SU-DHL-6 (cell line): ENCODE measurements at regions not wholly inside any gene's neighbourhood (a gene's known extent, or its start where the extent isn't known, plus 50 kb on each side); places are given as distances from the start of the nearest gene placed in this dataset.

Source experiments
- H2AFZ ChIP-seq: fragments of 200-600 bp; sonication (generic); 2 replicates; pipeline ENCODE4 v1.6.1; 2014; ENCODE audit warnings: low read depth, mild to moderate bottlenecking, moderate library complexity, mixed read lengths, antibody characterized with exemption, low read length; ENCODE audit not compliant: severe bottlenecking
- H3F3A ChIP-seq: fragments of 200-600 bp; shearing (Covaris generic); 2 replicates; pipeline ENCODE4 v1.6.0; 2016; ENCODE audit warnings: antibody characterized with exemption, mild to moderate bottlenecking; ENCODE audit not compliant: insufficient read depth
- H3K27ac ChIP-seq: fragments of 200-600 bp; sonication (generic); 2 replicates; pipeline ENCODE4 v1.5.1; 2016; ENCODE audit warnings: low read depth, mild to moderate bottlenecking, low read length, moderate library complexity, mixed read lengths
- H3K27me3 ChIP-seq: fragments of 200-600 bp; sonication (generic), shearing (Covaris generic); 2 replicates; pipeline ENCODE4 v1.6.0; 2014; ENCODE audit warnings: mild to moderate bottlenecking, low read length
- H3K36me3 ChIP-seq: fragments of 200-600 bp; sonication (generic); 2 replicates; pipeline ENCODE4 v1.6.1; 2014; ENCODE audit warnings: mild to moderate bottlenecking, low read length, mixed read lengths
- H3K4me2 ChIP-seq: fragments of 300-600, 200-600 bp; shearing (Covaris generic), sonication (generic); 2 replicates; pipeline ENCODE4 v1.6.0; 2014; ENCODE audit warnings: low read length, low read depth, mild to moderate bottlenecking; ENCODE audit not compliant: poor library complexity, severe bottlenecking
- H3K4me3 ChIP-seq: fragments of 200-600 bp; sonication (generic); 2 replicates; pipeline ENCODE4 v1.5.1; 2014; ENCODE audit warnings: antibody characterized with exemption, low read length, mild to moderate bottlenecking, mixed read lengths; ENCODE audit not compliant: insufficient read depth, poor library complexity, severe bottlenecking
- H3K79me2 ChIP-seq: fragments of 200-600 bp; sonication (generic); 2 replicates; pipeline ENCODE4 v1.6.1; 2014; ENCODE audit warnings: mild to moderate bottlenecking, low read length, moderate library complexity; ENCODE audit not compliant: insufficient read depth
- H3K9ac ChIP-seq: fragments of 200-600 bp; sonication (generic); 2 replicates; pipeline ENCODE4 v1.7.0; 2014; ENCODE audit warnings: mild to moderate bottlenecking, low read length
- H3K9me2 ChIP-seq: fragments of 200-600 bp; sonication (generic); replicated peaks from 2 replicates; pipeline ENCODE4 v1.6.1; 2014; ENCODE audit warnings: low read length; ENCODE audit not compliant: insufficient read depth
- H3K9me3 ChIP-seq: fragments of 200-600 bp; sonication (generic); 2 replicates; pipeline ENCODE4 v1.6.1; 2014; ENCODE audit warnings: low read length, mixed read lengths; ENCODE audit not compliant: insufficient read depth
- H4K20me1 ChIP-seq: fragments of 200-600 bp; sonication (generic); 2 replicates; pipeline ENCODE4 v1.6.1; 2014; ENCODE audit warnings: low read depth, mild to moderate bottlenecking, antibody characterized with exemption, low read length, moderate library complexity, mixed read lengths
- EZH2phosphoT487 ChIP-seq: fragments of 200-600 bp; sonication (generic), shearing (Covaris generic); conservative IDR thresholded peaks from 2 replicates; pipeline ENCODE4 v1.6.1; 2018; ENCODE audit warnings: mild to moderate bottlenecking, antibody characterized with exemption, low read length, moderate library complexity, mixed read lengths
- TF ChIP-seq, protein P1 (sequence below): fragments of 200-600 bp; sonication (generic); IDR thresholded peaks from one replicate; pipeline ENCODE4 v1.5.1; 2017; ENCODE audit warnings: antibody characterized with exemption, mild to moderate bottlenecking, low read length, moderate library complexity; ENCODE audit not compliant: insufficient read depth, poor library complexity, severe bottlenecking

DNA sequence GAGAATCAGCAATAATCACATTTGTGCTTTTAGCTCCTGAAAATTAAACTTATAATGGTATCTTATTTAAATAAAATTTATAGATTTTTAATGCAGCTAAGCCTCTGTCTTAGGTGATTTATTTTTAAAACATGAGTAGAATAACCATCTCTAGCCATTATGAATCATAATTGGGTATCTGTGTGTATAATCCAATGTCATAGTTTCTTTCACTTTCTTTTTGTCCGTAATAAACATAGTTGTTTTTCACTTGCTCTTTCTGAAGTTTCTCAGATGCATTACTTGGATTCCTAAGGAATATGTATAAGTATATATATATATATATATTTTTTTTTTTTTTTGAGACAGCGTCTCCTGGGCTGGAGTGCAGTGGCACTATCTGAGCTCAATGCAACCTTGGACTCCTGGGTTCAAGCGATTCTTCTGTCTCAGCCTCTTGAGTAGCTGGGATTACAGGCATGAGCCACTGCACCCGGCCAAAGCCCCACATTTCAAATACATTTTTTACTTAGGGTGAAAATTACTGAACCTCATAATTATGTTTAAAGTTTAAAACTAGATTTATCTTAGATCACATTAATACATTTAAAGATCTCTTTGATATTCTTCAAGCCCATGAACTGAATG, 377.1 kb downstream of the PRDM9 start:
- Histone ChIP-seq H3K27ac (no peak overlapping the region), H3K9ac (no peak overlapping the region), H3K79me2 (no peaks in the 10 kb centered on the region), H3K4me2 (peak overlapping the region; percentile 41), H3K4me3 (no peak overlapping the region), H3F3A (no peaks in the 10 kb centered on the region), H3K9me2 (no peaks in the 10 kb centered on the region), H3K36me3 (no peaks in the 10 kb centered on the region), H2AFZ (peak overlapping the region; percentile 68), H3K9me3 (no peaks in the 10 kb centered on the region), H3K27me3 (no peaks in the 10 kb centered on the region), H4K20me1 (no peaks in the 10 kb centered on the region)
- TF ChIP-seq, protein P1, sequence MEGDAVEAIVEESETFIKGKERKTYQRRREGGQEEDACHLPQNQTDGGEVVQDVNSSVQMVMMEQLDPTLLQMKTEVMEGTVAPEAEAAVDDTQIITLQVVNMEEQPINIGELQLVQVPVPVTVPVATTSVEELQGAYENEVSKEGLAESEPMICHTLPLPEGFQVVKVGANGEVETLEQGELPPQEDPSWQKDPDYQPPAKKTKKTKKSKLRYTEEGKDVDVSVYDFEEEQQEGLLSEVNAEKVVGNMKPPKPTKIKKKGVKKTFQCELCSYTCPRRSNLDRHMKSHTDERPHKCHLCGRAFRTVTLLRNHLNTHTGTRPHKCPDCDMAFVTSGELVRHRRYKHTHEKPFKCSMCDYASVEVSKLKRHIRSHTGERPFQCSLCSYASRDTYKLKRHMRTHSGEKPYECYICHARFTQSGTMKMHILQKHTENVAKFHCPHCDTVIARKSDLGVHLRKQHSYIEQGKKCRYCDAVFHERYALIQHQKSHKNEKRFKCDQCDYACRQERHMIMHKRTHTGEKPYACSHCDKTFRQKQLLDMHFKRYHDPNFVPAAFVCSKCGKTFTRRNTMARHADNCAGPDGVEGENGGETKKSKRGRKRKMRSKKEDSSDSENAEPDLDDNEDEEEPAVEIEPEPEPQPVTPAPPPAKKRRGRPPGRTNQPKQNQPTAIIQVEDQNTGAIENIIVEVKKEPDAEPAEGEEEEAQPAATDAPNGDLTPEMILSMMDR: no peak
- TF ChIP-seq EZH2phosphoT487: no peak

- TF ChIP-seq EZH2phosphoT487: no peak
- TF ChIP-seq, protein P1: no peak
- Histone ChIP-seq H3K4me3 (no peak overlapping the region), H3K9me3 (peaks cover 13% of the 10 kb centered on the region; the same call in 1 of the 2 replicates), H3K79me2 (no peaks in the 10 kb centered on the region), H3F3A (no peaks in the 10 kb centered on the region), H3K4me2 (no peak overlapping the region), H3K9me2 (no peaks in the 10 kb centered on the region), H3K9ac (no peak overlapping the region), H4K20me1 (no peaks in the 10 kb centered on the region), H3K27me3 (no peaks in the 10 kb centered on the region), H2AFZ (no peak overlapping the region), H3K27ac (no peak overlapping the region), H3K36me3 (no peaks in the 10 kb centered on the region)
Measured at GRCh38 chr5:23893561-23893960, 386.2 kb downstream of the PRDM9 start.

- Histone ChIP-seq H3K4me3 (no peak overlapping the region), H3K36me3 (no peaks in the 10 kb centered on the region), H3K4me2 (no peak overlapping the region), H4K20me1 (no peaks in the 10 kb centered on the region), H3F3A (no peaks in the 10 kb centered on the region), H3K27me3 (no peaks in the 10 kb centered on the region), H2AFZ (no peak overlapping the region), H3K9ac (no peak overlapping the region), H3K79me2 (no peaks in the 10 kb centered on the region), H3K27ac (no peak overlapping the region), H3K9me2 (no peaks in the 10 kb centered on the region), H3K9me3 (peaks cover 13% of the 10 kb centered on the region; the same call in 1 of the 2 replicates)
- TF ChIP-seq, protein P1: no peak
- no peak for TF ChIP-seq EZH2phosphoT487
Measured at GRCh38 chr5:23895614-23896013, 388.2 kb downstream of the PRDM9 start.
